ENCODE measurements at regions not wholly inside any gene's neighbourhood (a gene's known extent, or its start where the extent isn't known, plus 50 kb on each side); places are given as distances from the start of the nearest gene placed in this dataset.

- TF ChIP-seq ZNF274 (IDR thresholded peaks at IDR 0.05; ENCODE audit: low read depth, low read length) (no peak), YY1 (IDR thresholded peaks at IDR 0.05; ENCODE audit: insufficient read depth, insufficient read length) (no peak)
Measured at GRCh38 chr2:19767899-19768298, 133.9 kb downstream of the TTC32 start.
